Keratinocyte (primary cell): ENCODE measurements at regions not wholly inside any gene's neighbourhood (a gene's known extent, or its start where the extent isn't known, plus 50 kb on each side); places are given as distances from the start of the nearest gene placed in this dataset.

Experiments used
- EZH2 ChIP-seq: IDR thresholded peaks from one replicate; pipeline ENCODE4 v1.6.1; 2012; ENCODE audit warnings: inconsistent platforms, mild to moderate bottlenecking, low read length, moderate library complexity
- TF ChIP-seq, protein P1 (sequence below), 3 experiments: IDR thresholded peaks in 1 of 3; conservative IDR thresholded peaks in 1 of 3; optimal IDR thresholded peaks in 1 of 3; 2 replicates in 2 of 3; 3 replicates in 1 of 3; pipeline versions ENCODE3 to v1.5.1; 2011; ENCODE audit warnings: low read length in 3 of 3, mild to moderate bottlenecking in 3 of 3, moderate library complexity in 2 of 3, control low read depth in 1 of 3, inconsistent platforms in 1 of 3; ENCODE audit not compliant: insufficient read depth in 2 of 3; ENCODE audit errors: extremely low read depth in 1 of 3

DNA sequence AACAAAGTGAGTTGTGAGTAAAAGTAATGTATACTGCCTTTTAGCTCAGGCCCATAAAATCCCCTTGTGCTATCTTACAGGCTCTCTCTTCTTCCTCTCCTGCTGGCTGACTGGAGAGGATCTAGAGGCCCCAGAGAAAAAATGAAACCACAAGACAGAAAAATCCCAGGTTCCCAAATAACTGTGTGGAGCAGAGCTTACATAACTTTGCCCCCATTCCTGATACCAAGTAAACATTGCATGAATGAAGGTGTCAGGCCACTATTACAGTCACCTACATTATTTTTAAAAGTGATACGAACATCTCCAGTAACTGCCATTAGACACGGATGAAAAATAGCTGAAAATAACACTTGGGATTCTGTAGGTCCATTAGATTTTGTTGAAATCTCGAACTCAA is 386.0 kb upstream of the NR5A2 start:
- TF ChIP-seq, protein P1, sequence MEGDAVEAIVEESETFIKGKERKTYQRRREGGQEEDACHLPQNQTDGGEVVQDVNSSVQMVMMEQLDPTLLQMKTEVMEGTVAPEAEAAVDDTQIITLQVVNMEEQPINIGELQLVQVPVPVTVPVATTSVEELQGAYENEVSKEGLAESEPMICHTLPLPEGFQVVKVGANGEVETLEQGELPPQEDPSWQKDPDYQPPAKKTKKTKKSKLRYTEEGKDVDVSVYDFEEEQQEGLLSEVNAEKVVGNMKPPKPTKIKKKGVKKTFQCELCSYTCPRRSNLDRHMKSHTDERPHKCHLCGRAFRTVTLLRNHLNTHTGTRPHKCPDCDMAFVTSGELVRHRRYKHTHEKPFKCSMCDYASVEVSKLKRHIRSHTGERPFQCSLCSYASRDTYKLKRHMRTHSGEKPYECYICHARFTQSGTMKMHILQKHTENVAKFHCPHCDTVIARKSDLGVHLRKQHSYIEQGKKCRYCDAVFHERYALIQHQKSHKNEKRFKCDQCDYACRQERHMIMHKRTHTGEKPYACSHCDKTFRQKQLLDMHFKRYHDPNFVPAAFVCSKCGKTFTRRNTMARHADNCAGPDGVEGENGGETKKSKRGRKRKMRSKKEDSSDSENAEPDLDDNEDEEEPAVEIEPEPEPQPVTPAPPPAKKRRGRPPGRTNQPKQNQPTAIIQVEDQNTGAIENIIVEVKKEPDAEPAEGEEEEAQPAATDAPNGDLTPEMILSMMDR (optimal IDR thresholded peaks at IDR 0.05 in 1 of 3, IDR thresholded peaks at IDR 0.05 in 1 of 3, conservative IDR thresholded peaks at IDR 0.05 in 1 of 3; ENCODE audit: extremely low read depth in 1 of 3, insufficient read depth in 2 of 3, low read length in 3 of 3): no peak
- no peak for TF ChIP-seq EZH2
